ENCODE measurements at regions not wholly inside any gene's neighbourhood (a gene's known extent, or its start where the extent isn't known, plus 50 kb on each side); places are given as distances from the start of the nearest gene placed in this dataset.

- TF ChIP-seq, protein P1, sequence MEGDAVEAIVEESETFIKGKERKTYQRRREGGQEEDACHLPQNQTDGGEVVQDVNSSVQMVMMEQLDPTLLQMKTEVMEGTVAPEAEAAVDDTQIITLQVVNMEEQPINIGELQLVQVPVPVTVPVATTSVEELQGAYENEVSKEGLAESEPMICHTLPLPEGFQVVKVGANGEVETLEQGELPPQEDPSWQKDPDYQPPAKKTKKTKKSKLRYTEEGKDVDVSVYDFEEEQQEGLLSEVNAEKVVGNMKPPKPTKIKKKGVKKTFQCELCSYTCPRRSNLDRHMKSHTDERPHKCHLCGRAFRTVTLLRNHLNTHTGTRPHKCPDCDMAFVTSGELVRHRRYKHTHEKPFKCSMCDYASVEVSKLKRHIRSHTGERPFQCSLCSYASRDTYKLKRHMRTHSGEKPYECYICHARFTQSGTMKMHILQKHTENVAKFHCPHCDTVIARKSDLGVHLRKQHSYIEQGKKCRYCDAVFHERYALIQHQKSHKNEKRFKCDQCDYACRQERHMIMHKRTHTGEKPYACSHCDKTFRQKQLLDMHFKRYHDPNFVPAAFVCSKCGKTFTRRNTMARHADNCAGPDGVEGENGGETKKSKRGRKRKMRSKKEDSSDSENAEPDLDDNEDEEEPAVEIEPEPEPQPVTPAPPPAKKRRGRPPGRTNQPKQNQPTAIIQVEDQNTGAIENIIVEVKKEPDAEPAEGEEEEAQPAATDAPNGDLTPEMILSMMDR (IDR thresholded peaks at IDR 0.05; ENCODE audit: low read depth, low read length, poor library complexity, severe bottlenecking), result no peak
- TF ChIP-seq EZH2phosphoT487 (IDR thresholded peaks at IDR 0.05; ENCODE audit: borderline replicate concordance, low read length), result no peak
Measured at GRCh38 chr6:71376830-71377229, 88.2 kb downstream of the OGFRL1 start.

Data from DOHH2 (cell line).